ENCODE measurements at regions not wholly inside any gene's neighbourhood (a gene's known extent, or its start where the extent isn't known, plus 50 kb on each side); places are given as distances from the start of the nearest gene placed in this dataset.

DNA sequence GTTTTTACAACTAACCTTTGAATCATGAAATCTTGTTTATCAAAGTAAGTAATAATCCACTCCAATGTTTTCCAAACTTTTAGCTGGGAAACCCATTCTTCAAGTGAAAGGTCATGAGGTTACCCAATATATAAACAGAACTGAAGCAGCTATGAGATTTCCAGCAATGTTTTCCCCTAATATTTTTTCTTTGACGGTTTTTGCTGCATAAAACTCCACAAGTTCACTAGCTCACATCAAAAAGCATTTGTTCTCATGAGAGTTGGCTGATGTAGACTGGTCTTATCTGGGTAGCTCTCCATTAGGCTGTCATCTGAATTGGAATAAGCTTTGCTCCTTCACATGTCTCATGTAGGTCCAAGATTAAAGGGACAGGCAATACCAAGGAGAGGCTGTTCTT lies 241.2 kb upstream of the LRRC3B start:
- TF ChIP-seq POU5F1 (IDR thresholded peaks at IDR 0.05; ENCODE audit: borderline replicate concordance, low read depth, low read length, partially characterized antibody): no peak
- no peak for TF ChIP-seq CTCF (IDR thresholded peaks at IDR 0.05 in 2 of 3, conservative IDR thresholded peaks at IDR 0.05 in 1 of 3; ENCODE audit: insufficient read depth in 2 of 3, low read depth in 1 of 3, low read length in 3 of 3)
- TF ChIP-seq EZH2 (IDR thresholded peaks at IDR 0.05; ENCODE audit: borderline replicate concordance, low read depth, low read length): no peak
- TF ChIP-seq, protein P1, sequence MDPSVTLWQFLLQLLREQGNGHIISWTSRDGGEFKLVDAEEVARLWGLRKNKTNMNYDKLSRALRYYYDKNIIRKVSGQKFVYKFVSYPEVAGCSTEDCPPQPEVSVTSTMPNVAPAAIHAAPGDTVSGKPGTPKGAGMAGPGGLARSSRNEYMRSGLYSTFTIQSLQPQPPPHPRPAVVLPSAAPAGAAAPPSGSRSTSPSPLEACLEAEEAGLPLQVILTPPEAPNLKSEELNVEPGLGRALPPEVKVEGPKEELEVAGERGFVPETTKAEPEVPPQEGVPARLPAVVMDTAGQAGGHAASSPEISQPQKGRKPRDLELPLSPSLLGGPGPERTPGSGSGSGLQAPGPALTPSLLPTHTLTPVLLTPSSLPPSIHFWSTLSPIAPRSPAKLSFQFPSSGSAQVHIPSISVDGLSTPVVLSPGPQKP (CRISPR knock-in tag; IDR thresholded peaks at IDR 0.05): no peak
- no peak for TF ChIP-seq MCM5 (IDR thresholded peaks at IDR 0.05; ENCODE audit: low read depth)
- no peak for TF ChIP-seq POLR2A (conservative IDR thresholded peaks at IDR 0.05)
- no peak for TF ChIP-seq EP300 (IDR thresholded peaks at IDR 0.05; ENCODE audit: low read length)
- no peak for TF ChIP-seq TAF7 (tag; IDR thresholded peaks at IDR 0.05)
- no peak for TF ChIP-seq SMAD1 (IDR thresholded peaks at IDR 0.05; ENCODE audit: low read depth, low read length, partially characterized antibody)
- no peak for TF ChIP-seq NRF1 (conservative IDR thresholded peaks at IDR 0.05 in 1 of 2, IDR thresholded peaks at IDR 0.05 in 1 of 2)
- TF ChIP-seq TCF7 (IDR thresholded peaks at IDR 0.05; ENCODE audit: borderline replicate concordance): no peak

Data from K562 (cell line).